Ascending aorta (tissue), 2 donors: ENCODE measurements at regions not wholly inside any gene's neighbourhood (a gene's known extent, or its start where the extent isn't known, plus 50 kb on each side); places are given as distances from the start of the nearest gene placed in this dataset.

Source experiments
- DNase-seq, 2 donors: peaks; one replicate each; pipeline ENCODE4 v3.0.0-alpha.2; 2019; ENCODE audit warnings: low spot score in 2 of 2
- H3K27ac ChIP-seq, 2 donors: fragments of 200-600 bp; sonication (generic); one replicate each; pipeline ENCODE4 v1.5.1; 2016 to 2017; ENCODE audit warnings: mild to moderate bottlenecking in 1 of 2
- H3K27me3 ChIP-seq: fragments of 200-600 bp; sonication (generic); one replicate; pipeline ENCODE4 v1.5.1; 2017
- H3K36me3 ChIP-seq, 2 donors: fragments of 200-600 bp; sonication (generic); one replicate each; pipeline ENCODE4 v1.5.1; 2016
- H3K4me1 ChIP-seq, 2 donors: fragments of 200-600 bp; sonication (generic); one replicate each; pipeline ENCODE4 v1.5.1; 2016 to 2017; ENCODE audit warnings: mild to moderate bottlenecking in 1 of 2
- H3K4me3 ChIP-seq, 2 donors: fragments of 200-600 bp; sonication (generic); one replicate each; pipeline ENCODE4 v1.5.1; 2016 to 2017; ENCODE audit warnings: mild to moderate bottlenecking in 1 of 2
- H3K9me3 ChIP-seq, 2 donors: fragments of 200-600 bp; sonication (generic); one replicate each; pipeline ENCODE4 v1.5.1; 2016
- intact Hi-C: fragments of 100-400 bp; cut with DNase I; formaldehyde crosslinking; loops from one replicate; pipeline ENCODE4 v1.15.1; 2023
- TF ChIP-seq, protein P1 (sequence below), 3 experiments: fragments of 200-600 bp in 2 of 3; fragments of 450-650 bp in 1 of 3; sonication (generic) in 2 of 3; IDR thresholded peaks; one replicate each; pipeline ENCODE4 v1.5.1; 2016 to 2019; ENCODE audit warnings: antibody characterized with exemption in 3 of 3, mild to moderate bottlenecking in 1 of 3, moderate library complexity in 1 of 3

DNA sequence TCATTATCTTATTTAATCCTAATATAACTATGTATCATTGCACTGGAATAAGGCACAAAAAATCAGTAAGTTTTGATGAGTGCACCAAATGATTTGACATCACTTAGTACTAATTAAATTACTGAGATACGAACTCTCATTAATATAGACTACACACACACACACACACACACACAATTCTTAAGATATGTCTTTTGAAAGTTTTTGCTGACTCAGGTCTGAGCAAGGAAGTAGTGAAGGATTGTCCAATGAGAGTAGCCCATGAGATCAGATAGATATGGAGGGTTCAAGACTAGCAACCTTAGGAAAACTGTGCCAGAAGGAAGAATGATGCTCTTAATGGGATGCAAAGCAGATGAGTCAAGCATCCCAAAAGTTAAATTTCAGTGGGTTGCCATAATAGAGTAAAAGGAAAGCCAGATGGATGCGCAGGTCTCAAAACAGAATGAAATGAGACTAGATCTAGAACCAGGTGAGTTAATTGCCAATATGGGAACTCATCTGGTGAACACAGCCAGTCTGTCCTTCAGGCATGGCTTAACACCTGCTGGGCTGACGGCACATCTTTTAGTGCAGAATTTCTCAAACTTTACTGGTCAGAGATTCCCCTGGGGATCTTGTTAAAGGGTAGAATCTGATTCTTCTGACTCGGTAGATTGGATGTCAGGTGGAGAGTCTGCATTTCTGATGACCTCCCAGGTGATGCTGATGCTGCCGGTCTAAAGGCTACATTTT is 197.0 kb upstream of the NR4A3 start:
- no peaks in the 10 kb centered on the region for H3K9me3 ChIP-seq
- H3K36me3 ChIP-seq: no peaks in the 10 kb centered on the region
- H3K27ac ChIP-seq: no peak overlapping the region
- no peak overlapping the region for H3K4me3 ChIP-seq
- H3K4me1 ChIP-seq: no peaks in the 10 kb centered on the region
- TF ChIP-seq, protein P1, sequence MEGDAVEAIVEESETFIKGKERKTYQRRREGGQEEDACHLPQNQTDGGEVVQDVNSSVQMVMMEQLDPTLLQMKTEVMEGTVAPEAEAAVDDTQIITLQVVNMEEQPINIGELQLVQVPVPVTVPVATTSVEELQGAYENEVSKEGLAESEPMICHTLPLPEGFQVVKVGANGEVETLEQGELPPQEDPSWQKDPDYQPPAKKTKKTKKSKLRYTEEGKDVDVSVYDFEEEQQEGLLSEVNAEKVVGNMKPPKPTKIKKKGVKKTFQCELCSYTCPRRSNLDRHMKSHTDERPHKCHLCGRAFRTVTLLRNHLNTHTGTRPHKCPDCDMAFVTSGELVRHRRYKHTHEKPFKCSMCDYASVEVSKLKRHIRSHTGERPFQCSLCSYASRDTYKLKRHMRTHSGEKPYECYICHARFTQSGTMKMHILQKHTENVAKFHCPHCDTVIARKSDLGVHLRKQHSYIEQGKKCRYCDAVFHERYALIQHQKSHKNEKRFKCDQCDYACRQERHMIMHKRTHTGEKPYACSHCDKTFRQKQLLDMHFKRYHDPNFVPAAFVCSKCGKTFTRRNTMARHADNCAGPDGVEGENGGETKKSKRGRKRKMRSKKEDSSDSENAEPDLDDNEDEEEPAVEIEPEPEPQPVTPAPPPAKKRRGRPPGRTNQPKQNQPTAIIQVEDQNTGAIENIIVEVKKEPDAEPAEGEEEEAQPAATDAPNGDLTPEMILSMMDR (IDR thresholded peaks at IDR 0.05): no peak
- intact Hi-C loops: no loop called here
- H3K27me3 ChIP-seq: no peaks in the 10 kb centered on the region
- no peak for DNase-seq

DNA sequence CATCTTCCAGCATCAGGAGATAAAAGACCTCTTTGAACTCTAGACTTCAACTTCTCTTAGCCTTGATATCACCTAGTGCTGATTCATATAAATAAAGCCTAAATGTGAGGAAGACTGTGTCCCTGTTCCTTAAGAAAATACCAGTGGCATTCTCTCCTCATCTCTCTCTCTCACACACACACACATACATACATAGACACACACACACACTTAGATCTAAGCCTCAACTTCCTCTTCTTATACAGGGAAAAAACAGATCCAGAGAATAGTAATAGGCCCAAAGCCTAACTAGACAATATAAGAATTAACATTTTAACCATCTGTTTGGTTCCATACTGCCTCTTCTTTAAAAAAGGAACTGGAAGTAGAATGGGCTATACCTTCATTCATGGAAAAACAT is 195.3 kb upstream of the NR4A3 start:
- Histone ChIP-seq H3K36me3 (no peaks in the 10 kb centered on the region), H3K27me3 (no peaks in the 10 kb centered on the region), H3K4me3 (no peak overlapping the region), H3K4me1 (no peaks in the 10 kb centered on the region), H3K27ac (no peak overlapping the region), H3K9me3 (no peaks in the 10 kb centered on the region)
- DNase-seq: no peak
- TF ChIP-seq, protein P1 (IDR thresholded peaks at IDR 0.05): no peak
- intact Hi-C loops: no loop called here

DNA sequence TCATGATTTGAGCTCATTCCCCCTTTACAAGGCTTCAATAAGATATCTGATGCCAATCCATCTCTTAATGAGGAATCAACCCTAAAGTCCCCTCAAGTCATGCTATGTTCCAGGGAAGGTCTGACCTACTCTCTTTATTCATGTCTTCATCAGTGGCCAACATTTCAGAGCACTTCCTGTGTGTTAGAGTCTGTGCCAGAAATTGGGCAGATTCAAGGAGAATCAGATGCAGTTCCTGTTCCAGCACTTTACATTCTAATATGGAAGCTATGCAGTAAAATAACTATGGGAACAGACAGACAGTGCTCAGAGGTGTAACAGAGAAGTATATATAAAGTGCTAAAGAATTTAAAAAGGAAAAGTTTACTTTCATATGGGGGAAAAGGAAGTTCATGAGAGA is 193.4 kb upstream of the NR4A3 start:
- intact Hi-C loops: no loop called here
- no peak overlapping the region for H3K4me3 ChIP-seq
- DNase-seq: no peak
- H3K27ac ChIP-seq: no peak overlapping the region
- no peaks in the 10 kb centered on the region for H3K36me3 ChIP-seq
- TF ChIP-seq, protein P1 (IDR thresholded peaks at IDR 0.05): no peak
- H3K9me3 ChIP-seq: no peaks in the 10 kb centered on the region
- H3K4me1 ChIP-seq: no peaks in the 10 kb centered on the region
- no peaks in the 10 kb centered on the region for H3K27me3 ChIP-seq

DNA sequence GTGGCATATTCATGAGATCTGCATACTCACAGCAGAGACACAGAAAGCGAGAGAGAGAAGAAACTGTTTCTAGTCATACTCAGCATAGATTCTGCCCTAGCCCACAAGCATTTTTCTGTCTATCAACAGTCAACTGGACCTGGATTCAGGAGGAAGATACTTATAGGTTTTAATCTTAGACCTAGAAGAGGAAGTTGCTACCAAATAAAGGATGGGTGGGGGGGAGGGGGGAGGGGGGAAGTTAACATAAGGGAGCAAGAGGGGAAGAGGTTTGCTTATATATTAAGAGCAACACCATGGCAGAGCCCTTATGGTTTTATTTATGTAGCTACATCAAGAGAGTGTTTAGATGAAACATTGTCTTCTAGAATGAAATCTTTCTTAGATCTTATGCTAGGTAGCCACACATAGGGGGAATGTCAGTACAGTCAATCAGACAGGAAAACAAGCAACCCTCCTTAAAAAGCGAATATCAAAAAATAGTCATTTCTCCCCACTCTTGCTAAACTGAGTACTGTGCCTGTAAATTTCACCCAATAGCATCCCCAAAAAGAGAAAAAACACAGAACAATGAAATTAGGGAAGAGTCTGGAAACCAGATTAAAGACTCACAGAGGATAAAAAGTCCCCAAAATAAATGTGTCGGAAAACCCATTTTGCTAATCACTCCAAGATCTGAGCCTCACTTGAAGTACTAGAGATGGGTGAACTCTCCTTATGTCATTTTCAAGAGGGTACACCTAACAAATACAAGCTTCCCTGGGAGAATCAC is 192.7 kb upstream of the NR4A3 start:
- Histone ChIP-seq H3K36me3 (no peaks in the 10 kb centered on the region), H3K4me3 (no peak overlapping the region), H3K27me3 (no peaks in the 10 kb centered on the region), H3K9me3 (no peaks in the 10 kb centered on the region), H3K4me1 (no peaks in the 10 kb centered on the region), H3K27ac (no peak overlapping the region)
- TF ChIP-seq, protein P1 (IDR thresholded peaks at IDR 0.05): no peak
- no peak for DNase-seq
- intact Hi-C loops: no loop called here

DNA sequence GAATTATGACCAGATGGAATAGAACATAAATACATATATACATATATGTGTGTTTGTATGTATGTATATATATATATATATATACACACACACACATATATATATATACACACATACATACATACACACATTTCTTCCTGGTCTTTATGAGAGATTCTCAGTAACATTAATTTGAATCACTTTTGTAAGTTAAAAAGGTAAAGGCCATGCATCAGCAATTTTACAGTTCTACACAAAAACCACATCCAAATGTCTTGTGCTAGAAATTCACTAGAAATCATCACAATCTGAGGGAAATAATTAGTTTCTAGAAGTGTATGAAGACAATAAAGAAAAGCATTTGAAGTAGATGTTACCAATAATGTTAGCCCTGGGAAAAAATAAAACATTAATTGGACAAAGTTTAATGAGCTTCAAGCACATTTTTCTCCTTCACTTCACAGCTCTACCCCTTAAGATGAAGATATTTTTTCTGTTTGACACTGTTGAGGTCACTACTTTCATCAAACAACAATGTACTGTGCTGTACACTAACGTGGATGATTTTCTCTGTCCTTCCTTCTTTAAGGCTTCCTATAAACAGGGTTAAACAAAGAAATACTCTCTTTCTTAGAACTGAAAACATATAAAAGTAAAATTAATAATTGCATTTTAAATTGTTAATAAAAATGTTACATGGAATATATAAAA is 189.2 kb upstream of the NR4A3 start:
- no peak for DNase-seq
- Histone ChIP-seq H3K4me1 (no peaks in the 10 kb centered on the region), H3K27ac (no peak overlapping the region), H3K4me3 (no peak overlapping the region), H3K36me3 (no peaks in the 10 kb centered on the region), H3K27me3 (no peaks in the 10 kb centered on the region), H3K9me3 (no peaks in the 10 kb centered on the region)
- intact Hi-C loops: no loop called here
- TF ChIP-seq, protein P1 (IDR thresholded peaks at IDR 0.05): no peak
